ENCODE measurements at regions not wholly inside any gene's neighbourhood (a gene's known extent, or its start where the extent isn't known, plus 50 kb on each side); places are given as distances from the start of the nearest gene placed in this dataset.
"Not testable (repeated sequence)": the region's sequence is repeated elsewhere in the genome, so short reads cannot be mapped to it uniquely, and the experiment has no call there.

GRCh38 chr4:189721016-189721993, 219.4 kb upstream of the FRG1 start:
- H3K4me1 ChIP-seq (ENCODE audit: control insufficient read depth, insufficient read depth, low read length); H3K4me3 ChIP-seq (ENCODE audit: low read depth, low read length); CTCF ChIA-PET; POLR2A ChIA-PET; H3K36me3 ChIP-seq (ENCODE audit: control insufficient read depth in 2 of 2, insufficient read depth in 1 of 2, low read length in 2 of 2); H3K9me3 ChIP-seq (ENCODE audit: control insufficient read depth, insufficient read depth, low read depth, low read length); H3K27ac ChIP-seq (ENCODE audit: extremely low read depth, low read depth, low read length): not testable (repeated sequence)

- H3K27ac ChIP-seq (ENCODE audit: extremely low read depth, low read depth, low read length); H3K4me1 ChIP-seq (ENCODE audit: control insufficient read depth, insufficient read depth, low read length); H3K36me3 ChIP-seq (ENCODE audit: control insufficient read depth in 2 of 2, insufficient read depth in 1 of 2, low read length in 2 of 2); H3K4me3 ChIP-seq (ENCODE audit: low read depth, low read length); CTCF ChIA-PET; POLR2A ChIA-PET; H3K9me3 ChIP-seq (ENCODE audit: control insufficient read depth, insufficient read depth, low read depth, low read length): not testable (repeated sequence)
- peak; percentile 47; the same call in 1 of the 2 replicates for TF ChIP-seq ZBTB11 (tag by site-specific recombination; conservative IDR thresholded peaks at IDR 0.05; ENCODE audit: low read depth)
These were observed 218.2 kb upstream of the FRG1 start for GRCh38 chr4:189722324-189723003.

- H3K9me3 ChIP-seq (ENCODE audit: control insufficient read depth, insufficient read depth, low read depth, low read length); H3K4me1 ChIP-seq (ENCODE audit: control insufficient read depth, insufficient read depth, low read length); POLR2A ChIA-PET; CTCF ChIA-PET; H3K36me3 ChIP-seq (ENCODE audit: control insufficient read depth in 2 of 2, insufficient read depth in 1 of 2, low read length in 2 of 2); H3K4me3 ChIP-seq (ENCODE audit: low read depth, low read length); H3K27ac ChIP-seq (ENCODE audit: extremely low read depth, low read depth, low read length): not testable (repeated sequence)
These were observed 212.6 kb upstream of the FRG1 start for GRCh38 chr4:189727982-189728638.

GRCh38 chr4:189731989-189732388, 208.7 kb upstream of the FRG1 start:
- H3K9me3 ChIP-seq (ENCODE audit: control insufficient read depth, insufficient read depth, low read depth, low read length); POLR2A ChIA-PET; H3K4me1 ChIP-seq (ENCODE audit: control insufficient read depth, insufficient read depth, low read length); CTCF ChIA-PET; H3K4me3 ChIP-seq (ENCODE audit: low read depth, low read length); H3K36me3 ChIP-seq (ENCODE audit: control insufficient read depth in 2 of 2, insufficient read depth in 1 of 2, low read length in 2 of 2); H3K27ac ChIP-seq (ENCODE audit: extremely low read depth, low read depth, low read length): not testable (repeated sequence)

GRCh38 chr4:189733507-189733906, 207.2 kb upstream of the FRG1 start:
- CTCF ChIA-PET; H3K36me3 ChIP-seq (ENCODE audit: control insufficient read depth in 2 of 2, insufficient read depth in 1 of 2, low read length in 2 of 2); H3K4me1 ChIP-seq (ENCODE audit: control insufficient read depth, insufficient read depth, low read length); H3K4me3 ChIP-seq (ENCODE audit: low read depth, low read length); H3K9me3 ChIP-seq (ENCODE audit: control insufficient read depth, insufficient read depth, low read depth, low read length); POLR2A ChIA-PET; H3K27ac ChIP-seq (ENCODE audit: extremely low read depth, low read depth, low read length): not testable (repeated sequence)

- H3K4me3 ChIP-seq (ENCODE audit: low read depth, low read length); POLR2A ChIA-PET; CTCF ChIA-PET: not testable (repeated sequence)
These were observed 205.9 kb upstream of the FRG1 start for GRCh38 chr4:189734648-189735267.

GRCh38 chr4:189736656-189737055, 204.0 kb upstream of the FRG1 start:
- H3K4me3 ChIP-seq (ENCODE audit: low read depth, low read length); H3K27ac ChIP-seq (ENCODE audit: extremely low read depth, low read depth, low read length); POLR2A ChIA-PET; H3K9me3 ChIP-seq (ENCODE audit: control insufficient read depth, insufficient read depth, low read depth, low read length); H3K36me3 ChIP-seq (ENCODE audit: control insufficient read depth in 2 of 2, insufficient read depth in 1 of 2, low read length in 2 of 2); CTCF ChIA-PET; H3K4me1 ChIP-seq (ENCODE audit: control insufficient read depth, insufficient read depth, low read length): not testable (repeated sequence)

More at GRCh38 chr4:189734648-189735267, 205.9 kb upstream of the FRG1 start:
- H3K4me1 ChIP-seq (ENCODE audit: control insufficient read depth, insufficient read depth, low read length); H3K9me3 ChIP-seq (ENCODE audit: control insufficient read depth, insufficient read depth, low read depth, low read length); H3K36me3 ChIP-seq (ENCODE audit: control insufficient read depth in 2 of 2, insufficient read depth in 1 of 2, low read length in 2 of 2); H3K27ac ChIP-seq (ENCODE audit: extremely low read depth, low read depth, low read length): not testable (repeated sequence)

- H3K36me3 ChIP-seq (ENCODE audit: control insufficient read depth in 2 of 2, insufficient read depth in 1 of 2, low read length in 2 of 2); POLR2A ChIA-PET; H3K27ac ChIP-seq (ENCODE audit: extremely low read depth, low read depth, low read length); H3K4me3 ChIP-seq (ENCODE audit: low read depth, low read length); H3K4me1 ChIP-seq (ENCODE audit: control insufficient read depth, insufficient read depth, low read length); H3K9me3 ChIP-seq (ENCODE audit: control insufficient read depth, insufficient read depth, low read depth, low read length): not testable (repeated sequence)
- CTCF ChIA-PET = interaction anchor here (0.6 kb wide), 1 partner anchor 1839 kb away, joined by 3 read pairs; no protein-coding TSS in a partner anchor
These were observed 200.6 kb upstream of the FRG1 start for GRCh38 chr4:189740118-189740517.
